ENCODE measurements at regions not wholly inside any gene's neighbourhood (a gene's known extent, or its start where the extent isn't known, plus 50 kb on each side); places are given as distances from the start of the nearest gene placed in this dataset.

DNA sequence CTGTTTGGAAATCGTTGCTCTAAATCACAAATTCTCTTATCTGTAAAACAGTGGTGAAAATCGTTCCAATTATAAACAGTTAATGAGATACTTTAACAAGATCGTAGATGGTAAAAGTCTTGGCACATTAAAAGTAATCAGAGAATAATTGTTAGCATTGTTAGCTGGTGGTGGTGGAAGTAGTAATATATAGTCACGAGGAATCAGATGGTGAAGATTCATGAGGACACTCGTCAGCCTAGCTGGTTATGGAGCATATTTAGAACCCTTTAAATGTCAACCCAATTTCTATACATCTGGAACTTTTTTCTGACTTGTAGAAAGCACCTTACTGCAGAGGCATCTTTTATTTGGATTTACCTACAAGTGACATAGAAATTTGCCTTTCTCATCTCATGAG lies 190.8 kb downstream of the TLE1 start:
- TF ChIP-seq, protein P1, sequence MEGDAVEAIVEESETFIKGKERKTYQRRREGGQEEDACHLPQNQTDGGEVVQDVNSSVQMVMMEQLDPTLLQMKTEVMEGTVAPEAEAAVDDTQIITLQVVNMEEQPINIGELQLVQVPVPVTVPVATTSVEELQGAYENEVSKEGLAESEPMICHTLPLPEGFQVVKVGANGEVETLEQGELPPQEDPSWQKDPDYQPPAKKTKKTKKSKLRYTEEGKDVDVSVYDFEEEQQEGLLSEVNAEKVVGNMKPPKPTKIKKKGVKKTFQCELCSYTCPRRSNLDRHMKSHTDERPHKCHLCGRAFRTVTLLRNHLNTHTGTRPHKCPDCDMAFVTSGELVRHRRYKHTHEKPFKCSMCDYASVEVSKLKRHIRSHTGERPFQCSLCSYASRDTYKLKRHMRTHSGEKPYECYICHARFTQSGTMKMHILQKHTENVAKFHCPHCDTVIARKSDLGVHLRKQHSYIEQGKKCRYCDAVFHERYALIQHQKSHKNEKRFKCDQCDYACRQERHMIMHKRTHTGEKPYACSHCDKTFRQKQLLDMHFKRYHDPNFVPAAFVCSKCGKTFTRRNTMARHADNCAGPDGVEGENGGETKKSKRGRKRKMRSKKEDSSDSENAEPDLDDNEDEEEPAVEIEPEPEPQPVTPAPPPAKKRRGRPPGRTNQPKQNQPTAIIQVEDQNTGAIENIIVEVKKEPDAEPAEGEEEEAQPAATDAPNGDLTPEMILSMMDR (IDR thresholded peaks at IDR 0.05 in 4 of 5, conservative IDR thresholded peaks at IDR 0.05 in 1 of 5): no peak
- TF ChIP-seq POLR2A (IDR thresholded peaks at IDR 0.05): no peak
